ENCODE measurements at regions not wholly inside any gene's neighbourhood (a gene's known extent, or its start where the extent isn't known, plus 50 kb on each side); places are given as distances from the start of the nearest gene placed in this dataset.

GRCh38 chr1:163439471-163439870 is 117.7 kb downstream of the NUF2 start:
- Histone ChIP-seq H3K4me3 (ENCODE audit: extremely low read depth, insufficient read depth, low read length, poor library complexity, severe bottlenecking) (no peak overlapping the region), H3K4me1 (ENCODE audit: control insufficient read depth, insufficient read depth, low read length, poor library complexity, severe bottlenecking) (peaks cover under 1% of the 10 kb centered on the region), H3K9me3 (ENCODE audit: control insufficient read depth, low read length) (no peaks in the 10 kb centered on the region), H3K27ac (ENCODE audit: low read depth, low read length, severe bottlenecking) (no peak overlapping the region), H3K36me3 (ENCODE audit: control insufficient read depth, insufficient read depth, low read length) (no peaks in the 10 kb centered on the region)
- WGBS, 2 experiments (ENCODE audit: insufficient coverage in 2 of 2), result 73 to 83% methylated on average over 3 of the region's 6 CpGs

- Histone ChIP-seq H3K9me3 (ENCODE audit: control insufficient read depth, low read length) (no peaks in the 10 kb centered on the region), H3K4me1 (ENCODE audit: control insufficient read depth, insufficient read depth, low read length, poor library complexity, severe bottlenecking) (peaks cover 5% of the 10 kb centered on the region), H3K4me3 (ENCODE audit: extremely low read depth, insufficient read depth, low read length, poor library complexity, severe bottlenecking) (no peak overlapping the region), H3K36me3 (ENCODE audit: control insufficient read depth, insufficient read depth, low read length) (no peaks in the 10 kb centered on the region), H3K27ac (ENCODE audit: low read depth, low read length, severe bottlenecking) (no peak overlapping the region)
- WGBS, 2 experiments (ENCODE audit: insufficient coverage in 2 of 2), result 89 to 97% methylated on average over 3 to 4 of the region's 4 CpGs
These were observed 118.3 kb downstream of the NUF2 start for GRCh38 chr1:163440090-163440489.

GRCh38 chr1:163442231-163442879 is 120.6 kb downstream of the NUF2 start:
- Histone ChIP-seq H3K4me1 (ENCODE audit: control insufficient read depth, insufficient read depth, low read length, poor library complexity, severe bottlenecking) (peaks cover 5% of the 10 kb centered on the region), H3K36me3 (ENCODE audit: control insufficient read depth, insufficient read depth, low read length) (no peaks in the 10 kb centered on the region), H3K27ac (ENCODE audit: low read depth, low read length, severe bottlenecking) (no peak overlapping the region), H3K9me3 (ENCODE audit: control insufficient read depth, low read length) (no peaks in the 10 kb centered on the region), H3K4me3 (ENCODE audit: extremely low read depth, insufficient read depth, low read length, poor library complexity, severe bottlenecking) (no peak overlapping the region)
- WGBS, 2 experiments (ENCODE audit: insufficient coverage in 2 of 2), result 92 to 96% methylated on average over 1 to 3 of the region's 4 CpGs

GRCh38 chr1:163442895-163443294 is 121.1 kb downstream of the NUF2 start:
- no peak overlapping the region for H3K27ac ChIP-seq (ENCODE audit: low read depth, low read length, severe bottlenecking)
- H3K9me3 ChIP-seq (ENCODE audit: control insufficient read depth, low read length), result no peaks in the 10 kb centered on the region
- 78 to 79% methylated on average over 7 of the region's 7 CpGs for WGBS, 2 experiments (ENCODE audit: insufficient coverage in 2 of 2)
- peaks cover 5% of the 10 kb centered on the region for H3K4me1 ChIP-seq (ENCODE audit: control insufficient read depth, insufficient read depth, low read length, poor library complexity, severe bottlenecking)
- no peak overlapping the region for H3K4me3 ChIP-seq (ENCODE audit: extremely low read depth, insufficient read depth, low read length, poor library complexity, severe bottlenecking)
- H3K36me3 ChIP-seq (ENCODE audit: control insufficient read depth, insufficient read depth, low read length), result no peaks in the 10 kb centered on the region

- H3K4me3 ChIP-seq (ENCODE audit: extremely low read depth, insufficient read depth, low read length, poor library complexity, severe bottlenecking), result no peak overlapping the region
- no peaks in the 10 kb centered on the region for H3K9me3 ChIP-seq (ENCODE audit: control insufficient read depth, low read length)
- WGBS, 2 experiments (ENCODE audit: insufficient coverage in 2 of 2), result 67% methylated on average over 3 of the region's 4 CpGs; no CpG with 5 or more reads in 1 of the 2 experiments
- no peak overlapping the region for H3K27ac ChIP-seq (ENCODE audit: low read depth, low read length, severe bottlenecking)
- no peaks in the 10 kb centered on the region for H3K36me3 ChIP-seq (ENCODE audit: control insufficient read depth, insufficient read depth, low read length)
- peaks cover 5% of the 10 kb centered on the region for H3K4me1 ChIP-seq (ENCODE audit: control insufficient read depth, insufficient read depth, low read length, poor library complexity, severe bottlenecking)
These were observed 122.1 kb downstream of the NUF2 start for GRCh38 chr1:163443863-163444262.

- H3K36me3 ChIP-seq (ENCODE audit: control insufficient read depth, insufficient read depth, low read length), result no peaks in the 10 kb centered on the region
These were observed 122.9 kb downstream of the NUF2 start for GRCh38 chr1:163444665-163445064.

GRCh38 chr1:163450986-163451385 is 129.2 kb downstream of the NUF2 start:
- no peak overlapping the region for H3K27ac ChIP-seq (ENCODE audit: low read depth, low read length, severe bottlenecking)
- no peak overlapping the region for H3K4me3 ChIP-seq (ENCODE audit: extremely low read depth, insufficient read depth, low read length, poor library complexity, severe bottlenecking)
- no peaks in the 10 kb centered on the region for H3K4me1 ChIP-seq (ENCODE audit: control insufficient read depth, insufficient read depth, low read length, poor library complexity, severe bottlenecking)
- no peaks in the 10 kb centered on the region for H3K36me3 ChIP-seq (ENCODE audit: control insufficient read depth, insufficient read depth, low read length)
- no peaks in the 10 kb centered on the region for H3K9me3 ChIP-seq (ENCODE audit: control insufficient read depth, low read length)

More at GRCh38 chr1:163444665-163445064, 122.9 kb downstream of the NUF2 start:
- no peaks in the 10 kb centered on the region for H3K9me3 ChIP-seq (ENCODE audit: control insufficient read depth, low read length)
- 57 to 80% methylated on average over 1 of the region's 2 CpGs for WGBS, 2 experiments (ENCODE audit: insufficient coverage in 2 of 2)
- no peak overlapping the region for H3K4me3 ChIP-seq (ENCODE audit: extremely low read depth, insufficient read depth, low read length, poor library complexity, severe bottlenecking)
- H3K27ac ChIP-seq (ENCODE audit: low read depth, low read length, severe bottlenecking), result no peak overlapping the region
- peaks cover 5% of the 10 kb centered on the region for H3K4me1 ChIP-seq (ENCODE audit: control insufficient read depth, insufficient read depth, low read length, poor library complexity, severe bottlenecking)

GRCh38 chr1:163459539-163459938 is 137.8 kb downstream of the NUF2 start:
- 87 to 89% methylated on average over 4 of the region's 4 CpGs for WGBS, 2 experiments (ENCODE audit: insufficient coverage in 2 of 2)
- Histone ChIP-seq H3K36me3 (ENCODE audit: control insufficient read depth, insufficient read depth, low read length) (no peaks in the 10 kb centered on the region), H3K4me3 (ENCODE audit: extremely low read depth, insufficient read depth, low read length, poor library complexity, severe bottlenecking) (no peak overlapping the region), H3K4me1 (ENCODE audit: control insufficient read depth, insufficient read depth, low read length, poor library complexity, severe bottlenecking) (no peaks in the 10 kb centered on the region), H3K27ac (ENCODE audit: low read depth, low read length, severe bottlenecking) (no peak overlapping the region), H3K9me3 (ENCODE audit: control insufficient read depth, low read length) (no peaks in the 10 kb centered on the region)

- Histone ChIP-seq H3K27ac (ENCODE audit: low read depth, low read length, severe bottlenecking) (no peak overlapping the region), H3K36me3 (ENCODE audit: control insufficient read depth, insufficient read depth, low read length) (no peaks in the 10 kb centered on the region), H3K9me3 (ENCODE audit: control insufficient read depth, low read length) (no peaks in the 10 kb centered on the region), H3K4me3 (ENCODE audit: extremely low read depth, insufficient read depth, low read length, poor library complexity, severe bottlenecking) (no peak overlapping the region), H3K4me1 (ENCODE audit: control insufficient read depth, insufficient read depth, low read length, poor library complexity, severe bottlenecking) (no peaks in the 10 kb centered on the region)
- WGBS, 2 experiments (ENCODE audit: insufficient coverage in 2 of 2), result 54 to 100% methylated on average over 1 of the region's 1 CpG
These were observed 145.5 kb downstream of the NUF2 start for GRCh38 chr1:163467289-163467688.

- no peak overlapping the region for H3K4me3 ChIP-seq (ENCODE audit: extremely low read depth, insufficient read depth, low read length, poor library complexity, severe bottlenecking)
These were observed 150.3 kb downstream of the NUF2 start for GRCh38 chr1:163471779-163472650.

More at GRCh38 chr1:163471779-163472650, 150.3 kb downstream of the NUF2 start:
- no peaks in the 10 kb centered on the region for H3K36me3 ChIP-seq (ENCODE audit: control insufficient read depth, insufficient read depth, low read length)
- no peak overlapping the region for H3K27ac ChIP-seq (ENCODE audit: low read depth, low read length, severe bottlenecking)
- H3K9me3 ChIP-seq (ENCODE audit: control insufficient read depth, low read length), result no peaks in the 10 kb centered on the region
- WGBS, 2 experiments (ENCODE audit: insufficient coverage in 2 of 2), result 89 to 95% methylated on average over 4 to 5 of the region's 13 CpGs
- no peaks in the 10 kb centered on the region for H3K4me1 ChIP-seq (ENCODE audit: control insufficient read depth, insufficient read depth, low read length, poor library complexity, severe bottlenecking)
